Fibroblast of lung (primary cell): ENCODE measurements at regions not wholly inside any gene's neighbourhood (a gene's known extent, or its start where the extent isn't known, plus 50 kb on each side); places are given as distances from the start of the nearest gene placed in this dataset.
"Not testable (repeated sequence)": the region's sequence is repeated elsewhere in the genome, so short reads cannot be mapped to it uniquely, and the experiment has no call there.

Experiments
- DNase-seq, 2 donors: peaks; one replicate each; pipeline versions ENCODE4 v3.0.0 to v3.0.0-alpha.2; 2010; ENCODE audit warnings: low read depth in 2 of 2
- H2AFZ ChIP-seq: 2 replicates; pipeline ENCODE4 v1.5.1; 2012; ENCODE audit warnings: low read length, control low read depth, inconsistent platforms
- H3K27ac ChIP-seq: 2 replicates; pipeline ENCODE4 v1.5.1; 2011; ENCODE audit warnings: low read length, control low read depth; ENCODE audit not compliant: insufficient read depth
- H3K27me3 ChIP-seq: 2 replicates; pipeline ENCODE4 v1.5.1; 2011; ENCODE audit warnings: mild to moderate bottlenecking, low read length; ENCODE audit not compliant: control insufficient read depth, insufficient read depth
- H3K36me3 ChIP-seq: 2 replicates; pipeline ENCODE4 v1.5.1; 2011; ENCODE audit warnings: low read length; ENCODE audit not compliant: control insufficient read depth, insufficient read depth
- H3K4me1 ChIP-seq: 2 replicates; pipeline ENCODE4 v1.5.1; 2011; ENCODE audit warnings: low read length; ENCODE audit not compliant: control insufficient read depth, insufficient read depth; ENCODE audit errors: extremely low read depth
- H3K4me2 ChIP-seq: 2 replicates; pipeline ENCODE4 v1.5.1; 2011; ENCODE audit warnings: low read length, control low read depth; ENCODE audit not compliant: insufficient read depth; ENCODE audit errors: extremely low read depth
- H3K4me3 ChIP-seq, 4 experiments: fragments of 200-600 bp in 1 of 4; sonication (generic) in 1 of 4; replicated peaks in 1 of 4; 2 replicates each; pipeline ENCODE4 v1.5.1; 2011 to 2016; ENCODE audit warnings: low read length in 4 of 4, low read depth in 3 of 4, mild to moderate bottlenecking in 3 of 4, control low read depth in 2 of 4, inconsistent platforms in 1 of 4, mixed read lengths in 1 of 4; ENCODE audit not compliant: insufficient read depth in 1 of 4; ENCODE audit errors: control extremely low read depth in 1 of 4
- H3K79me2 ChIP-seq: 2 replicates; pipeline ENCODE4 v1.5.1; 2012; ENCODE audit warnings: mild to moderate bottlenecking, low read length, inconsistent platforms; ENCODE audit not compliant: control insufficient read depth, insufficient read depth
- H3K9ac ChIP-seq: 2 replicates; pipeline ENCODE4 v1.5.1; 2011; ENCODE audit warnings: mild to moderate bottlenecking, low read length, control low read depth; ENCODE audit not compliant: insufficient read depth
- H3K9me3 ChIP-seq: 2 replicates; pipeline ENCODE4 v1.5.1; 2012; ENCODE audit warnings: low read depth, low read length; ENCODE audit not compliant: control insufficient read depth, insufficient read depth
- H4K20me1 ChIP-seq: 2 replicates; pipeline ENCODE4 v1.5.1; 2011; ENCODE audit warnings: low read length; ENCODE audit not compliant: control insufficient read depth, insufficient read depth; ENCODE audit errors: extremely low read depth
- CTCF ChIP-seq, 2 donors: IDR thresholded peaks in 1 of 2; conservative IDR thresholded peaks in 1 of 2; 1 replicate in 1 of 2; 2 replicates in 1 of 2; pipeline ENCODE4 v1.5.1; 2011 to 2012; ENCODE audit warnings: low read length in 2 of 2, control low read depth in 1 of 2, inconsistent platforms in 1 of 2, low read depth in 1 of 2, mild to moderate bottlenecking in 1 of 2
- EZH2 ChIP-seq: IDR thresholded peaks from 2 replicates; pipeline ENCODE4 v1.5.1; 2012; ENCODE audit warnings: low read length, control low read depth, mild to moderate bottlenecking; ENCODE audit errors: missing control alignments

- Histone ChIP-seq H3K9me3 (no peaks in the 10 kb centered on the region), H3K27ac (no peak overlapping the region), H3K4me3 (no peak overlapping the region), H3K4me2 (no peak overlapping the region), H3K27me3 (no peaks in the 10 kb centered on the region), H3K36me3 (no peaks in the 10 kb centered on the region), H2AFZ (no peak overlapping the region), H3K9ac (no peak overlapping the region), H3K4me1 (no peaks in the 10 kb centered on the region), H3K79me2 (no peaks in the 10 kb centered on the region), H4K20me1 (no peaks in the 10 kb centered on the region)
- no peak for DNase-seq
- no peak for TF ChIP-seq CTCF (conservative IDR thresholded peaks at IDR 0.05 in 1 of 2, IDR thresholded peaks at IDR 0.05 in 1 of 2; ENCODE audit: low read depth in 1 of 2, low read length in 2 of 2)
- no peak for TF ChIP-seq EZH2
Observed at GRCh38 chr1:170426596-170426995, 105.4 kb upstream of the GORAB start.

GRCh38 chr1:170427002-170427401, 105.0 kb upstream of the GORAB start:
- H2AFZ ChIP-seq, H3K27me3 ChIP-seq, H3K27ac ChIP-seq: not testable (repeated sequence)

GRCh38 chr1:170436928-170437327, 95.0 kb upstream of the GORAB start:
- Histone ChIP-seq H3K4me3 (no peak overlapping the region), H2AFZ (no peak overlapping the region), H3K4me2 (no peak overlapping the region), H3K9ac (no peak overlapping the region), H3K4me1 (no peaks in the 10 kb centered on the region), H3K79me2 (no peaks in the 10 kb centered on the region), H3K27me3 (no peaks in the 10 kb centered on the region), H3K27ac (no peak overlapping the region), H4K20me1 (no peaks in the 10 kb centered on the region), H3K36me3 (no peaks in the 10 kb centered on the region), H3K9me3 (no peaks in the 10 kb centered on the region)
- DNase-seq = peak in 1 of 2 donors; percentile 11
- TF ChIP-seq CTCF (conservative IDR thresholded peaks at IDR 0.05 in 1 of 2, IDR thresholded peaks at IDR 0.05 in 1 of 2; ENCODE audit: low read depth in 1 of 2, low read length in 2 of 2) (no peak), EZH2 (no peak)

More at GRCh38 chr1:170427002-170427401, 105.0 kb upstream of the GORAB start:
- H3K9ac ChIP-seq, H4K20me1 ChIP-seq, H3K4me2 ChIP-seq, H3K9me3 ChIP-seq, H3K36me3 ChIP-seq, H3K4me1 ChIP-seq, DNase-seq, H3K4me3 ChIP-seq, H3K79me2 ChIP-seq: not testable (repeated sequence)

GRCh38 chr1:170445096-170445495, 86.9 kb upstream of the GORAB start:
- no peak overlapping the region for H3K9ac ChIP-seq
- H3K4me2 ChIP-seq = peak overlapping the region; percentile 16
- H2AFZ ChIP-seq = no peak overlapping the region

More at GRCh38 chr1:170445096-170445495, 86.9 kb upstream of the GORAB start:
- Histone ChIP-seq H3K4me1 (peaks cover 6% of the 10 kb centered on the region), H3K79me2 (no peaks in the 10 kb centered on the region), H3K27me3 (no peaks in the 10 kb centered on the region), H3K27ac (no peak overlapping the region), H3K9me3 (no peaks in the 10 kb centered on the region), H4K20me1 (no peaks in the 10 kb centered on the region), H3K4me3 (no peak overlapping the region), H3K36me3 (no peaks in the 10 kb centered on the region)
- no peak for TF ChIP-seq CTCF (conservative IDR thresholded peaks at IDR 0.05 in 1 of 2, IDR thresholded peaks at IDR 0.05 in 1 of 2; ENCODE audit: low read depth in 1 of 2, low read length in 2 of 2)
- no peak for TF ChIP-seq EZH2
- DNase-seq = peak; percentile 78 to 87
